ENCODE measurements at regions not wholly inside any gene's neighbourhood (a gene's known extent, or its start where the extent isn't known, plus 50 kb on each side); places are given as distances from the start of the nearest gene placed in this dataset.

DNA sequence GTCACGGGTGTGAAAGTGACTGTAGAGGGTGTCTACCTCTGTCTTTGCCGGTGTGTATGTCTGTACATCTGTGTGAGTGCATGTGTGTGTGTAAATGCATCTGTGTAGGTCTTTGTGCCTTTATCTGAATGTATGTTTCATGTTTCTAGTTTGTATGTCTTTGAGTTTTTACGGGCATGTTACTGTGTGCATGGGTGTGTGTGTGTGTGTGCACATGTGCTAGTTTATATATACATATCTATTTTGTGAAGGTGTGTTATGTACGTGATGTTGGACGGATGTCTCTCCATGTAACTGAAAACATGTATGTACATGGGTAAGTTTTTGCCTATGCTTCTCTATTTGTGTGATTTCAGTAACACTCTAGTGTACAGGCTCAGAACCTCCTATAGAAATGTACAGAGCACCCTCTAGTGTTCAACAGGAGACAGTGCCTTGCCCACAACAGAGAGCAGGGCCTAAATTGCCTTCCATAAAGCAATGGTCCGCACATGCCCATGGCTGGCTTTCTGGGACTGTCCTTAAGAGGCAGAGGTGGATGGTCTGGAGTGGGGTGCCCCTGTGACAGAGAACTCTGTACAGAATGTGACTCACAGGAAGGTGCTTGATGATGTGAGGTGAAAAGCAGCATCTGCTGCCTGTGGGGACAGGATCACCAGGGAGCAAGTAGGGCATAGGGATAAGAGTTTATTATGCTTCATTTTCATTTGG, 343.5 kb downstream of the RAPGEF2 start:
- 49 to 56% methylated on average over 6 of the region's 6 CpGs for WGBS, 2 donors
- no peak for DNase-seq
- no peaks in the 10 kb centered on the region for H3K27me3 ChIP-seq

DNA sequence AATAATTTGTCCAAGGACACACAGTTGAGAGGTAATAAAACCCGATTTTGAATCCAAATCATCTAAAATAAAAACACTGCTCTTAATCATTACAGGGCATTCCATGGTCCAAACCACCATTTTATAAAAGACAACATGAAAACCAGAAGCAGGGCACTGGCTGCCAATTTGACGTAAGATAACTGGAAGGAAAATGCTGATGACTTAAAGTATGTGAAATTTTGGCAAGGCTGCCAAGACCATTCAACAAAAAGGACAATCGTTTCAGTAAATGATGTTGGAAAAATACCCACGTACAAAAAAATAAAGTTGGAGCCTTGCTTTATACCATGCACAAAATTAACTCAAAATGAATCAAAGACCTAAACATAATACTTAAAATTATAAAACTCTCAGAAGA, 344.4 kb downstream of the RAPGEF2 start:
- no peak for DNase-seq
- 69 to 76% methylated on average over 4 of the region's 4 CpGs for WGBS, 2 donors
- H3K27me3 ChIP-seq = no peaks in the 10 kb centered on the region
- H3K36me3 ChIP-seq = no peaks in the 10 kb centered on the region
- no peaks in the 10 kb centered on the region for H3K4me1 ChIP-seq
- H3K27ac ChIP-seq = no peak overlapping the region
- intact Hi-C loops (cut with DNase I) = loop anchor here (5.0 kb wide), 2 partner anchors 605 to 715 kb away; no protein-coding TSS in a partner anchor
- H3K9me3 ChIP-seq = no peaks in the 10 kb centered on the region
- H3K4me3 ChIP-seq = no peak overlapping the region
- no peak for TF ChIP-seq POLR2AphosphoS5 (IDR thresholded peaks at IDR 0.05)

More for the DNA sequence above, 343.5 kb downstream of the RAPGEF2 start:
- Histone ChIP-seq H3K9me3 (no peaks in the 10 kb centered on the region), H3K36me3 (no peaks in the 10 kb centered on the region), H3K4me3 (no peak overlapping the region), H3K27ac (no peak overlapping the region), H3K4me1 (no peaks in the 10 kb centered on the region)
- TF ChIP-seq POLR2A (IDR thresholded peaks at IDR 0.05) = no peak
- no peak for TF ChIP-seq POLR2AphosphoS5 (IDR thresholded peaks at IDR 0.05)
- TF ChIP-seq, protein P1, sequence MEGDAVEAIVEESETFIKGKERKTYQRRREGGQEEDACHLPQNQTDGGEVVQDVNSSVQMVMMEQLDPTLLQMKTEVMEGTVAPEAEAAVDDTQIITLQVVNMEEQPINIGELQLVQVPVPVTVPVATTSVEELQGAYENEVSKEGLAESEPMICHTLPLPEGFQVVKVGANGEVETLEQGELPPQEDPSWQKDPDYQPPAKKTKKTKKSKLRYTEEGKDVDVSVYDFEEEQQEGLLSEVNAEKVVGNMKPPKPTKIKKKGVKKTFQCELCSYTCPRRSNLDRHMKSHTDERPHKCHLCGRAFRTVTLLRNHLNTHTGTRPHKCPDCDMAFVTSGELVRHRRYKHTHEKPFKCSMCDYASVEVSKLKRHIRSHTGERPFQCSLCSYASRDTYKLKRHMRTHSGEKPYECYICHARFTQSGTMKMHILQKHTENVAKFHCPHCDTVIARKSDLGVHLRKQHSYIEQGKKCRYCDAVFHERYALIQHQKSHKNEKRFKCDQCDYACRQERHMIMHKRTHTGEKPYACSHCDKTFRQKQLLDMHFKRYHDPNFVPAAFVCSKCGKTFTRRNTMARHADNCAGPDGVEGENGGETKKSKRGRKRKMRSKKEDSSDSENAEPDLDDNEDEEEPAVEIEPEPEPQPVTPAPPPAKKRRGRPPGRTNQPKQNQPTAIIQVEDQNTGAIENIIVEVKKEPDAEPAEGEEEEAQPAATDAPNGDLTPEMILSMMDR (IDR thresholded peaks at IDR 0.05) = peak in 3 of 4 experiments; percentile 62 to 83 (median 74)
- no peak for TF ChIP-seq EP300 (IDR thresholded peaks at IDR 0.05)
- intact Hi-C loops (cut with DNase I) = loop anchor here (5.0 kb wide), 2 partner anchors 604 to 714 kb away; no protein-coding TSS in a partner anchor

DNA sequence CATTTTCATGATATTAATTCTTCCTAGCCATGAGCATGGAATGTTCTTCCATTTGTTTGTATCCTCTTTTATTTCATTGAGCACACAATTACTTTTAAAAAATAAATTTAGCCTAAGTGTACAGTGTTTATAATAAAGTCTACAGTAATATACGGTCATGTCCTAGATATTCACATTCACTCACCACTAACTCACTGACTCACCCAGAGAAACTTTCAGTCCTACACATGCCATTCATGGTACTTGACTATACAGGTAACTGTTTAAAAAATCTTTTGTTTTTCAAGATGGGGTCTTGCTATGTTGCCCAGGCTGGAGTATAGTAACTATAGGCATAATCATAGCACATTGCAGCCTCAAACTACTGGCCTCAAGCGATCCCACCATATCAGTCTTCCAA, 348.1 kb downstream of the RAPGEF2 start:
- no peaks in the 10 kb centered on the region for H3K27me3 ChIP-seq
- DNase-seq = no peak
- no peaks in the 10 kb centered on the region for H3K36me3 ChIP-seq
- TF ChIP-seq POLR2A (IDR thresholded peaks at IDR 0.05) (no peak), EP300 (IDR thresholded peaks at IDR 0.05) (no peak)
- TF ChIP-seq, protein P1 (IDR thresholded peaks at IDR 0.05) = no peak
- no peak overlapping the region for H3K4me3 ChIP-seq
- intact Hi-C loops (cut with DNase I) = no loop called here
- no peaks in the 10 kb centered on the region for H3K4me1 ChIP-seq
- H3K9me3 ChIP-seq = no peaks in the 10 kb centered on the region
- 90 to 95% methylated on average over 2 of the region's 2 CpGs for WGBS, 2 donors
- no peak overlapping the region for H3K27ac ChIP-seq

GRCh38 chr4:159455675-159456237, 352.9 kb downstream of the RAPGEF2 start:
- Histone ChIP-seq H3K27me3 (no peaks in the 10 kb centered on the region), H3K27ac (no peak overlapping the region), H3K36me3 (no peaks in the 10 kb centered on the region), H3K9me3 (no peaks in the 10 kb centered on the region), H3K4me3 (no peak overlapping the region), H3K4me1 (no peaks in the 10 kb centered on the region)
- WGBS, 2 donors = 28 to 41% methylated on average over 3 of the region's 3 CpGs
- no peak for TF ChIP-seq POLR2A (IDR thresholded peaks at IDR 0.05)
- TF ChIP-seq, protein P1 (IDR thresholded peaks at IDR 0.05) = peak in 1 of 4 experiments; percentile 49
- TF ChIP-seq EP300 (IDR thresholded peaks at IDR 0.05) = no peak
- no peak for TF ChIP-seq POLR2AphosphoS5 (IDR thresholded peaks at IDR 0.05)
- intact Hi-C loops (cut with DNase I) = no loop called here
- DNase-seq = no peak

DNA sequence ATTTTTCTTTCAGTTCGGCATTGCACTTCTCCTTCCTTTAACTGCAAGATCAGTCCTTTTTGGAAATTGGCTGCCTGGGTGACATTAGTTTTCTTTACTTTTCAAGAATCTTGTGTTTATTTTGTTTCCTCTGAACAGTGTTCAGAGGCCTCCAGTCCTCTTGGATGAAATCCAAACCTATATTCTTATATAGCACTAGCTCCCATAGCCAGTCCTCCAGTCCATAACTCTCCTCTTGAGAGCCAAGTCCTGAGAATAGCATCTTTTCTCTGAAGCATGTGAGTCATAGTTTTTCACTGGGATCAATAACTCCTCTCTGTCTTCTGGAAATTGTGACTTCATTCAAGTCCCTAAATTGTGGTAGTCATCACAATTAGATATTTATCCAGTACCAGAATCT, 357.5 kb downstream of the RAPGEF2 start:
- Histone ChIP-seq H3K4me1 (no peaks in the 10 kb centered on the region), H3K4me3 (no peak overlapping the region), H3K27me3 (no peaks in the 10 kb centered on the region), H3K9me3 (peaks cover 0 to 9% (median 3%) of the 10 kb centered on the region in 4 donors), H3K36me3 (no peaks in the 10 kb centered on the region), H3K27ac (no peak overlapping the region)
- no peak for DNase-seq
- WGBS, 2 donors = 74 to 78% methylated on average over 1 of the region's 1 CpG
- intact Hi-C loops (cut with DNase I) = no loop called here
- TF ChIP-seq, protein P1 (IDR thresholded peaks at IDR 0.05) = no peak
- no peak for TF ChIP-seq EP300 (IDR thresholded peaks at IDR 0.05)
- TF ChIP-seq POLR2AphosphoS5 (IDR thresholded peaks at IDR 0.05) = no peak
- TF ChIP-seq POLR2A (IDR thresholded peaks at IDR 0.05) = no peak

All from sigmoid colon (tissue), 6 donors.